ENCODE measurements at regions not wholly inside any gene's neighbourhood (a gene's known extent, or its start where the extent isn't known, plus 50 kb on each side); places are given as distances from the start of the nearest gene placed in this dataset.
"Not testable (repeated sequence)": the region's sequence is repeated elsewhere in the genome, so short reads cannot be mapped to it uniquely, and the experiment has no call there.

- no peak for TF ChIP-seq CTCF (conservative IDR thresholded peaks at IDR 0.05; ENCODE audit: low read length)
- no peak overlapping the region for H3K4me3 ChIP-seq (ENCODE audit: low read length)
- no peak for DNase-seq (ENCODE audit: low read depth)
Observed at GRCh38 chr12:131389054-131390013, 321.6 kb upstream of the SFSWAP start.

GRCh38 chr12:131390412-131391334, 320.2 kb upstream of the SFSWAP start:
- DNase-seq (ENCODE audit: low read depth): no peak
- TF ChIP-seq CTCF (conservative IDR thresholded peaks at IDR 0.05; ENCODE audit: low read length): no peak
- no peak overlapping the region for H3K4me3 ChIP-seq (ENCODE audit: low read length)

GRCh38 chr12:131391399-131391798, 319.5 kb upstream of the SFSWAP start:
- no peak for DNase-seq (ENCODE audit: low read depth)
- no peak overlapping the region for H3K4me3 ChIP-seq (ENCODE audit: low read length)
- TF ChIP-seq CTCF (conservative IDR thresholded peaks at IDR 0.05; ENCODE audit: low read length): no peak

- DNase-seq (ENCODE audit: low read depth); H3K4me3 ChIP-seq (ENCODE audit: low read length): not testable (repeated sequence)
Observed at GRCh38 chr12:131394752-131395151, 316.1 kb upstream of the SFSWAP start.

GRCh38 chr12:131395209-131395684, 315.6 kb upstream of the SFSWAP start:
- H3K4me3 ChIP-seq (ENCODE audit: low read length); DNase-seq (ENCODE audit: low read depth): not testable (repeated sequence)

GRCh38 chr12:131395971-131396573, 314.8 kb upstream of the SFSWAP start:
- DNase-seq (ENCODE audit: low read depth): no peak
- no peak overlapping the region for H3K4me3 ChIP-seq (ENCODE audit: low read length)
- no peak for TF ChIP-seq CTCF (conservative IDR thresholded peaks at IDR 0.05; ENCODE audit: low read length)

- no peak for DNase-seq (ENCODE audit: low read depth)
- no peak overlapping the region for H3K4me3 ChIP-seq (ENCODE audit: low read length)
- no peak for TF ChIP-seq CTCF (conservative IDR thresholded peaks at IDR 0.05; ENCODE audit: low read length)
Observed at GRCh38 chr12:131397493-131398181, 313.3 kb upstream of the SFSWAP start.

Measured in AG10803 (cell line).